AG09309 (cell line): ENCODE measurements at regions not wholly inside any gene's neighbourhood (a gene's known extent, or its start where the extent isn't known, plus 50 kb on each side); places are given as distances from the start of the nearest gene placed in this dataset.

Source experiments
- DNase-seq: peaks from one replicate; pipeline ENCODE4 v3.0.0-alpha.2; 2010; ENCODE audit warnings: low read depth
- H3K4me3 ChIP-seq: 2 replicates; pipeline ENCODE4 v1.5.1; 2011; ENCODE audit warnings: mild to moderate bottlenecking, low read depth, low read length, moderate library complexity; ENCODE audit not compliant: control insufficient read depth
- TF ChIP-seq, protein P1 (sequence below): IDR thresholded peaks from 2 replicates; pipeline ENCODE4 v1.5.1; 2011; ENCODE audit warnings: mild to moderate bottlenecking, low read depth, low read length, inconsistent platforms; ENCODE audit not compliant: insufficient read depth, control insufficient read depth; ENCODE audit errors: missing control alignments

DNA sequence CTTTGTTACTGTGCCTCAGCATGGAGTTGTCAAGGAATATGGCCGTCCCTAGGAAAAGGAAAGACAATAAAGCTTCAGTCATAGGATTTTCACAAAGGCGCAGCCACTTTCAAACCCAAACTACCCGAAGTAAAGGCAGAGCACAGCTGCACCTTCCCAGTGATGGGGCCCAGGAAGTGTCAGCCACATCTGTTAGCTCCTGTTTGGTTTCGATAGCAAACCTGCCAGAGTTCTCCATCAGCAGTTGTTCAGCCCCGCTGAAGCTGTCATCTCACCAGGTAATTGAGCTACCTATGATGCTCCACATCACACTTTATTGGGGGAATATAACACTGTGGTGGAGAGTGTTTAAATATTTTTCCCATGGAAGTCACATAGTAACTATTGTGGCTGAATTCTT, 80.7 kb downstream of the LRATD1 start:
- H3K4me3 ChIP-seq: no peak overlapping the region
- no peak for DNase-seq
- TF ChIP-seq, protein P1, sequence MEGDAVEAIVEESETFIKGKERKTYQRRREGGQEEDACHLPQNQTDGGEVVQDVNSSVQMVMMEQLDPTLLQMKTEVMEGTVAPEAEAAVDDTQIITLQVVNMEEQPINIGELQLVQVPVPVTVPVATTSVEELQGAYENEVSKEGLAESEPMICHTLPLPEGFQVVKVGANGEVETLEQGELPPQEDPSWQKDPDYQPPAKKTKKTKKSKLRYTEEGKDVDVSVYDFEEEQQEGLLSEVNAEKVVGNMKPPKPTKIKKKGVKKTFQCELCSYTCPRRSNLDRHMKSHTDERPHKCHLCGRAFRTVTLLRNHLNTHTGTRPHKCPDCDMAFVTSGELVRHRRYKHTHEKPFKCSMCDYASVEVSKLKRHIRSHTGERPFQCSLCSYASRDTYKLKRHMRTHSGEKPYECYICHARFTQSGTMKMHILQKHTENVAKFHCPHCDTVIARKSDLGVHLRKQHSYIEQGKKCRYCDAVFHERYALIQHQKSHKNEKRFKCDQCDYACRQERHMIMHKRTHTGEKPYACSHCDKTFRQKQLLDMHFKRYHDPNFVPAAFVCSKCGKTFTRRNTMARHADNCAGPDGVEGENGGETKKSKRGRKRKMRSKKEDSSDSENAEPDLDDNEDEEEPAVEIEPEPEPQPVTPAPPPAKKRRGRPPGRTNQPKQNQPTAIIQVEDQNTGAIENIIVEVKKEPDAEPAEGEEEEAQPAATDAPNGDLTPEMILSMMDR: no peak

DNA sequence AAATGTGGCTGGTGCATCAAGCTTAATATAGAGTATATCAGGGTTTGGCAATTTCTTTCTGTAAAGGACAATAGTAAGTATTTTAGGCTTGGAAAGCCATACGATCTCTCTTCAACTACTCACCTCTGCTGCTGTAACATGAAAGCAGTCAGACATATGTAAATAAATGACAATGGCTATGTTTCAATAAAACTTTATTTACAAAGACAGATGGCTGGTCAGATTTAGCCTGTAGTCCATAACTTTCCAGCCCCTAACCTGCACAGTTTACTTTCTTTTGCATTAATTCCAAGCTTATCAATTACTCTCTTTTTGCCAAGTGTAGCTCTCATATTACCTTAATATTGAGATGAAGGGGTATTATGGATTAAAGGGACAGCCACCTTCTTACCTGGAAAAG, 83.1 kb downstream of the LRATD1 start:
- DNase-seq: no peak
- TF ChIP-seq, protein P1: no peak
- no peak overlapping the region for H3K4me3 ChIP-seq

DNA sequence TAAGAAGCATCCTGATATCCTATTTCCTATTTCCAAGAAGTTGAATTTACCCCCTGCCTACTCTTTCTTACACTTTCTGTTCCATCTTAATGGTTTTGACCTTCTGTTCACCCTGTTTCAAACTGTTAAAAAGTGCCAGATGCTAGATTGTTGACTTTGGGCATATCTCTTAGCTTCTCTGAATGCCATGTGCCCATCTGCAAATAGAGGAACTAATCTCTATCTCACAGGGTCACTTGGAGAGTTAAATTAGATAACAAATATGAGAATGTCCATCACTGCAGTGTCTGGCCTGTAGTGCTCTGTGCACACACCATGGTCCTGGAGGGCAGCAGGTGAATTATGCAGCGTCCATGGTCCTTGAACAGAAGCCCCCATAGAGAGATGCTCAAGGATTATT, 83.8 kb downstream of the LRATD1 start:
- no peak for DNase-seq
- H3K4me3 ChIP-seq: no peak overlapping the region
- TF ChIP-seq, protein P1: no peak

DNA sequence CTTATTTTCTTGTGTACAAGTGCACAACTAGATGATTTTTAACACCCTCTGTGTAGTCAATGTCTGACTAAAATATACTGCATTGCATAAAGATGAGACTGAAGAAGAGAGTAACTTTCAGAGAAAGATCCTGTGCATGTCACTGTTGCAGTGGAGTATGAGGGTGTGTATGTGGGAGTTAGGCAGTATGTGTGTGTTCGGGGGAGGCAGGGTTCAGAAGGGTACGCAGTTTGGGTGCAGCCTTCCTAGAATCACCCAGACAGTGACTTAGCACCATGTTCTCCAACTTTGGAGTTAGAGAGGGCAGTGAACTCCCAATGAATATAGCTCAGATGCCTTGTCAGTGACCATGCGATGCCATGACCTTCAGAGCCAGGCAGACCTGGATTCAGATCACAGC, 84.6 kb downstream of the LRATD1 start:
- H3K4me3 ChIP-seq: no peak overlapping the region
- DNase-seq: no peak
- TF ChIP-seq, protein P1: no peak

- no peak overlapping the region for H3K4me3 ChIP-seq
- no peak for DNase-seq
- TF ChIP-seq, protein P1: no peak
These were observed 87.8 kb downstream of the LRATD1 start for GRCh38 chr2:14720319-14720718.

DNA sequence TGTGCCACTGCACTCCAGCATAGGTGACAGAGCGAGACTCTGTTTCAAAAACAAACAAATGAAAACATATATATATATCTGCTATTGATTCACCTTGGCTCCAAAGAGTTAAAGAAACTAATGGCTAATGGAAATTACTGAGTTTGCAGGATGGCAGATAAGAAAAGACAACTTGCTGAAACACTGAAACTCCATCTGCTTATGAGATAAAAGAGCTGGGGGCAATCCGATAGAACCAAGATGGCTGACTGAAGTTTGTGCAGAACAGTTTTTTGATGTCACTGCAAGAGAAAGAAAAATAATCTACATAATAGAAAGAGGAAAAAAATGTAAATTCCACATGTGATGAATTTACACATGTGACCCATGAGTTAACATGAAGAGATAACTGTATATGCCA, 88.2 kb downstream of the LRATD1 start:
- TF ChIP-seq, protein P1: no peak
- DNase-seq: no peak
- H3K4me3 ChIP-seq: no peak overlapping the region
